Naive B cell (primary cell): ENCODE measurements at regions not wholly inside any gene's neighbourhood (a gene's known extent, or its start where the extent isn't known, plus 50 kb on each side); places are given as distances from the start of the nearest gene placed in this dataset.
"Not testable (repeated sequence)": the region's sequence is repeated elsewhere in the genome, so short reads cannot be mapped to it uniquely, and the experiment has no call there.

ENCODE experiments used
- ATAC-seq, 2 donors: fragments of 150-1000 bp; cut with Tn5 transposase; 2 replicates each; pipeline ENCODE4 v1.10.0; 2021; ENCODE audit warnings: low read depth in 2 of 2, mild to moderate bottlenecking in 2 of 2, moderate library complexity in 2 of 2
- DNase-seq: peaks from one replicate; pipeline ENCODE4 v3.0.0; 2022
- H3K27ac Mint-ChIP-seq, 6 donors: one replicate each; pipeline ENCODE4 v1.8.0; 2020 to 2022; ENCODE audit warnings: mild to moderate bottlenecking in 6 of 6, mixed read lengths in 6 of 6, moderate library complexity in 5 of 6, inconsistent platforms in 2 of 6
- H3K27me3 Mint-ChIP-seq, 3 donors: one replicate each; pipeline ENCODE4 v1.8.0; 2021 to 2022; ENCODE audit warnings: mixed read lengths in 3 of 3, mild to moderate bottlenecking in 1 of 3
- H3K36me3 Mint-ChIP-seq, 2 donors: one replicate each; pipeline ENCODE4 v1.8.0; 2020 to 2022; ENCODE audit warnings: mixed read lengths in 2 of 2, inconsistent platforms in 1 of 2, mild to moderate bottlenecking in 1 of 2
- H3K4me1 Mint-ChIP-seq, 3 donors: one replicate each; pipeline ENCODE4 v1.8.0; 2020 to 2022; ENCODE audit warnings: mixed read lengths in 3 of 3, inconsistent platforms in 1 of 3, mild to moderate bottlenecking in 1 of 3, moderate library complexity in 1 of 3
- H3K4me3 Mint-ChIP-seq, 8 donors: one replicate each; pipeline ENCODE4 v1.8.0; 2020 to 2022; ENCODE audit warnings: mild to moderate bottlenecking in 8 of 8, mixed read lengths in 8 of 8, moderate library complexity in 8 of 8, inconsistent platforms in 2 of 8
- H3K9me3 Mint-ChIP-seq, 7 donors: one replicate each; pipeline ENCODE4 v1.8.0; 2020 to 2022; ENCODE audit warnings: mixed read lengths in 7 of 7, mild to moderate bottlenecking in 5 of 7, inconsistent platforms in 2 of 7, moderate library complexity in 1 of 7

DNA sequence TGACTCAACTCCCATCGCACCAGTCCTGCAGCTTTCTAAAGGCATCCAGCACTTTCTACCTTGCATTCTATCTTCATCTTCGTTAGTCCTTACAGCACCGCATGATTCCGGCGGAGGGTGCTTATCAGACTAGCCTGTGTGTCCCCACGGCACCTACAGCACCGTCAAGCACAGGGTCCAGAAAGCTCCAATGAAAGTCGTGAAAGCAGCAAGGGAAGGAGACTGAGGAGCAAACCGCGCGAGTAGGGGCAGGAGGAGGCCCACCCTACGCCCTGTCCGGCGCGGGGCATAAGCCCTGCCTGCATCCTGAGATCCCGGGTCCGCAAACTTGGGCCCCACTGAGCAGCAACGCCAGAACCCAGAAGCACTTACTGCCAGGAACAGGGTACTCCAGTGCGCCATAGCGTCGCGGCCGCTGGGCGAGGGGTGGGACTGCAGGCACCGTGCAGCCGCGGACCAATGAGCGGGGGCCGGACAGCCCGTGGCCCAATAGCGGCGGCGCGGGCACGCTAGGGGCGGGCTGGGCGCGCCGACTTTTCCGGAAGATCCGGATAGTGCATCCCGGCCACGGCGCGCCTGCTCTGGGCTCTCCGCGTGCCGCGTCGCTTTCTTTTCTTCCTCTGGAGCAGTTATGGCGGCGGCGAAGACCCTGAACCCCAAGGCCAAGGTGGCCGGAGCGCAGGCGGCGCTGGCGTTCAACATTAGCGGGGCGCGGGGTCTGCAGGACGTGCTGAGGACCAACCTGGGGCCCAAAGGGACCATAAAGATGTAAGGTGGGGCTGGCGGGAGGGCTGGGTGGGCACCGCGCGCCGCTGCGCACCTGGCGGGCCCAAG, 122.1 kb upstream of the VKORC1L1 start:
- H3K27me3 Mint-ChIP-seq = no peaks in the 10 kb centered on the region
- no peaks in the 10 kb centered on the region for H3K9me3 Mint-ChIP-seq
- H3K4me1 Mint-ChIP-seq = peaks cover 6 to 21% (median 7%) of the 10 kb centered on the region in 3 donors
- H3K27ac Mint-ChIP-seq = peak overlapping the region; percentile 61 to 97 (median 86)
- peak overlapping the region; percentile 88 to 99 (median 98) for H3K4me3 Mint-ChIP-seq
- DNase-seq (peak; percentile 89), ATAC-seq (peak; percentile 96 to 97)
- H3K36me3 Mint-ChIP-seq = no peaks in the 10 kb centered on the region

DNA sequence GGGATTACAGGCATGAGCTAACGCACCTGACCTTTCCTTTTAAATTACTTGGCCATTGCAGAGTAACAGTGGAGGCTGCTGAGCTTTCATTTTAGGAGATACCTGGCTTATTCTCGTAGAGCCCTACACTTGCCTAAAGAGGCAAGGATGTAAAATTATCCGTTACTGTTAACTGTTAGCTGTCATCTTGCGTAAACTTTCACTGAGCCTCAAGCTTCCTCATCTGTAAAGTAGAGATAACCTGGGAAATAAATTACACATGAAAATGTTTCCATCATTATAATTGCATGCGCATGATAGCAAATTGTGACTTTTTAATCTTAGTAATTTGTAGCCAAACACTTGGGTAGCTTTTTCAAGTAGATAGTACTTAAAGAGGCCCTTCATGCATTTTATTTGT, 118.8 kb upstream of the VKORC1L1 start:
- not testable (repeated sequence) for H3K36me3 Mint-ChIP-seq

DNA sequence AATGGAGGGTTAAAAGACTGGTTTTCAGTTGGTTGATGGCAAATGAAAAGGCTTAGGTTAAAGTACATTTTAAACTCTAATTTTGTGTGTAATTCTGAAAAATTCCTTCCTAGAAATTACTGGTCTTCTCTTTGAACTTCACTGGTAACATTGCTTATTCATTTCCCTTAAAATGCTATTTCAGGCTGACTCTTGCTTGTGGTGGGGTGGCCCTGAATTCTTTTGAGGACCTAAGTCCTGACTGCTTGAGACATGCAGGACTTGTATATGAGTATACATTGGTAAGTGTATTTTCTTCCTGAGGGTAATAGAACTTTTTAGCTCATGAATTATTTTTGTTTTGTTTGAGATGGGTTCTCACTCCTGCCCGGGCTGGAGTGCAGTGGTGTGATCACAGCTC, 113.9 kb upstream of the VKORC1L1 start:
- not testable (repeated sequence) for H3K27me3 Mint-ChIP-seq, H3K4me1 Mint-ChIP-seq, H3K27ac Mint-ChIP-seq, ATAC-seq, DNase-seq, H3K36me3 Mint-ChIP-seq, H3K4me3 Mint-ChIP-seq, H3K9me3 Mint-ChIP-seq

More for the DNA sequence above, 118.8 kb upstream of the VKORC1L1 start:
- Mint-ChIP-seq H3K27ac (peak overlapping the region in 1 of 6 donors; percentile 7), H3K4me3 (peak overlapping the region in 2 of 8 donors; percentile 25 to 72), H3K4me1 (peaks cover 6 to 21% (median 7%) of the 10 kb centered on the region in 3 donors)
- not testable (repeated sequence) for H3K9me3 Mint-ChIP-seq, H3K27me3 Mint-ChIP-seq, ATAC-seq, DNase-seq

DNA sequence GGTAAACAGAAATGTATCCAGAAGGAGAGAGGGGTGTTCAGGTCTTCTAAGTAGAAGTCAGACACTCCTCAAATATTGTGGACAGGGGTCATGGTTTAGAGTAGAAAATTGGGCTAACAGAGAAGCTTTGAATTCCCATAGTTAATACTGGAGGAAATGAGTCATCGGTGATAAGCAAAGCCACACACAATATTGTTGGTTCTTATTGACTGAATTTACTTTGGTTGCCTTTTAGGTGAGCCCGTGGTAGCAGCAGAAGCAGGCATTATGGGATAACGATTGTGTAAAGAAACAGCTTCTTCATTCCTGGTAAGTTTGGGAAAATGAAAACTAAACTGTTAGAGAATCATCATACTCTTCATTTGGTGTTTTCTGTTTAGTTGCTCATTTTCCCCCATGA, 110.2 kb upstream of the VKORC1L1 start:
- not testable (repeated sequence) for H3K36me3 Mint-ChIP-seq, H3K9me3 Mint-ChIP-seq, ATAC-seq, DNase-seq, H3K27me3 Mint-ChIP-seq, H3K4me3 Mint-ChIP-seq, H3K4me1 Mint-ChIP-seq
- H3K27ac Mint-ChIP-seq = peak overlapping the region in 1 of 6 donors; percentile 13

DNA sequence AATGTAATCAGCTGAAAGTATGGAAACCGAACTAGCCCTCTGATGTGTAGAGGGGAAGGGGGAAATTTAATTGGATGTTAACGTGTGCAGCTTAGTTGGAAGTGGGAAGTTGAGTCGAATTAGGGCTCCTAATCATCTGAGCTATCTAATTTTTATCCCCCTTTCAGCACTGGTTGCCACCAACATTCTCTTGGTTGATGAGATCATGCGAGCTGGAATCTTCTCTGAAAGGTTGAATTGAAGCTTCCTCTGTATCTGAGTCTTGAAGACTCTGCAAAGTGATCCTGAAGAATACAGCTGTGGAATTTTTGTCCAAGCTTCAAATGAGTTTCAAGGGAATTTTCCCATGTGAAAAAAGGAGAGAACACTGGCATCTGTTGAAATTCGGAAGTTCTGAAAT, 109.8 kb upstream of the VKORC1L1 start:
- H3K27me3 Mint-ChIP-seq, DNase-seq, H3K9me3 Mint-ChIP-seq, H3K4me3 Mint-ChIP-seq, H3K36me3 Mint-ChIP-seq, H3K4me1 Mint-ChIP-seq, ATAC-seq: not testable (repeated sequence)
- H3K27ac Mint-ChIP-seq = peak overlapping the region in 1 of 6 donors; percentile 13

DNA sequence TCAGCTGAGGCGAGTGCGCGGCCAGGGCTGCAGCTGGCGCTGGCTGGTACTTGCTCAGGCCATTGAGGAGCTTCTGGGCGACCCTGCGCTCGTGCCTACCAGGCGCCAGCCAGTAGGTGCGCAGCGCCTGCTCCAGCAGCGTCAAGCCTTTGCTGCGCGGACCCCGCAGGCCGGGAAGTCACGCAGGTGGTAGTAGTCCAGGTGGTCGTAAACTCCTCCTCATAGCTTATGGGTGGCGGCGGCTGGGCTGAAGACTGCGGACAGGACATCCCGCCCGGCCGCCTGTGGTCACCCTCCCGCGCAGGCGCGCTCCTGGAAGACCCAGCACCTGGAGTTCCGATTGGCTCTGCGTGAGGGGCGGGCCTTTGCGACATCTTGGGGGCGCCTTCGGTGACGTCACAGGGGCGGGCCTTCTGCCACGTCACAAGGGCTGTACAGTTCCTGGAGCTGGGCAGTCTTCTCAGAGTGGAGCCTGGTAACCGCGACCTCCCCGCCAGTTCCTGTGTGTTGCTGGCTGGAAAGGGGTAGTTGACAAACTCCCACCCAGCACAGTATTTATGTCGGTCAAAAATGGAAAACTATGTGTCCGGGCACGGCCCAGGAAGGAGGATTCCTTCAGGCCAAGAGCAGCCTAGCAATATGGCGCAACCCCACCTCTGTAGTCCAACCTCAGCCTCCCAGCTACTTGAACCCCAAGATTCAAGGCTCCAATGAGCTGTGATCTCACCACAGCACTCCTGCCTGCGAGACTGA, 102.2 kb upstream of the VKORC1L1 start:
- not testable (repeated sequence) for H3K9me3 Mint-ChIP-seq, H3K36me3 Mint-ChIP-seq, H3K27me3 Mint-ChIP-seq
- DNase-seq (peak; percentile 94), ATAC-seq (peak; percentile 95 to 96)
- peaks cover 0 to 14% (median 3%) of the 10 kb centered on the region in 3 donors for H3K4me1 Mint-ChIP-seq
- peak overlapping the region; percentile 84 to 99 (median 95) for H3K4me3 Mint-ChIP-seq
- peak overlapping the region; percentile 86 to 98 (median 96) for H3K27ac Mint-ChIP-seq

DNA sequence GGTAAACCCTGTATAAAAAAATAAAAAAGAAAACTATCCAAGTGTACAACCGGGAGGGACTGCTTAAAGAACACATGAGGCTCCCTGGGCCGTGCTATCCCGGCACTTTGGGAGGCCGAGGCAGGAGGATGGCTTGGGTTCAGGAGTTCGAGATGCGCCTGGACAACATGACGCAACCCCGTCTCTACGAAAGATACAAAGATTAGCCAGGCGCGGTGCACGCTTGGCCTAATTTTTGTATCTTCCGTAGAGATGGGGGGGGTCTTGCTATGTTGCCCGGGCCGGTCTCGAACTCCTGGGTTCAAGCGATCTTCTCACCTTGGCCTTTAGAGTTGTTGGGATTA, 101.7 kb upstream of the VKORC1L1 start:
- H3K4me3 Mint-ChIP-seq = peak overlapping the region; percentile 84 to 99 (median 95)
- H3K9me3 Mint-ChIP-seq, H3K27me3 Mint-ChIP-seq, H3K36me3 Mint-ChIP-seq, ATAC-seq, DNase-seq: not testable (repeated sequence)
- peaks cover 0 to 14% (median 3%) of the 10 kb centered on the region in 3 donors for H3K4me1 Mint-ChIP-seq
- peak overlapping the region; percentile 86 to 98 (median 96) for H3K27ac Mint-ChIP-seq

DNA sequence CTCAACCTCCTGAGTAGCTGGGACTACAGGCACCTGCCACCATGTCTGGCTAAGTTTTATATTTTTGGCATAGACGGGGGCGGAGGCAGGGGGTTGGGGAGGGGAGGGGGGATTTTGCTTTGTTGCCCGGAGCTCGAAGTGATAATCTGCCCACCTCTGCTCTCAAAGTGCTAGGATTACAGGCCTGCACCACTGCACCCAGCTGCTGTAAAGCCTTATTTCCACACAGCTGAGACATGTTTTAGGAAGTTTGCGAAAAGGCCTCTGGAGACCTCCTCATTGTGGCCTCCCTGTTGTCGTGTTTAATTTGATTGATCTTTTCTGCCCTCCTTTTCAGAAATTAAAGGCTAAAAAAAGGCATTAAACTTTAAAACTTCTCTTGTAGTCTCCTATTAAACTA, 96.2 kb upstream of the VKORC1L1 start:
- H3K9me3 Mint-ChIP-seq, H3K27ac Mint-ChIP-seq, H3K4me1 Mint-ChIP-seq, H3K4me3 Mint-ChIP-seq, H3K27me3 Mint-ChIP-seq, ATAC-seq, H3K36me3 Mint-ChIP-seq, DNase-seq: not testable (repeated sequence)

DNA sequence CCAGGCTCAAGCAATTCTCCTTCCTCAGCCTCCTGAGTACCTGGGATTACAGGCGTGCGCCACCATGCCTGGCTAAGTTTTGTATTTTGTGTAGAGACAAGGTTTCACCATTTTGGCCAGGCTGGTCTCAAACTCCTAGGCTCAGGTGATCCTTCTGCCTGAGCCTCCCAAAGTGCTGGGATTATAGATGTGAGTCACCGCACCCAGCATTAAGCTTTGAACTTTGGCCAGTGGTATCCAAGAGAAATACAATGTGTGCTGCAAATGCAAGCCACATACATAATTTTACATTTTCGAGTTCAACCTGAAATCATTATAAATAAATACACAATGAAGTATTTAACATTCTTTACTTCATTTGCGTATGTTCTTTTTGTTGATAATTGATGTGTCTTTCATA, 82.9 kb upstream of the VKORC1L1 start:
- not testable (repeated sequence) for H3K9me3 Mint-ChIP-seq, H3K36me3 Mint-ChIP-seq, ATAC-seq, DNase-seq, H3K27me3 Mint-ChIP-seq, H3K4me1 Mint-ChIP-seq, H3K4me3 Mint-ChIP-seq
- H3K27ac Mint-ChIP-seq = peak overlapping the region in 1 of 6 donors; percentile 47

DNA sequence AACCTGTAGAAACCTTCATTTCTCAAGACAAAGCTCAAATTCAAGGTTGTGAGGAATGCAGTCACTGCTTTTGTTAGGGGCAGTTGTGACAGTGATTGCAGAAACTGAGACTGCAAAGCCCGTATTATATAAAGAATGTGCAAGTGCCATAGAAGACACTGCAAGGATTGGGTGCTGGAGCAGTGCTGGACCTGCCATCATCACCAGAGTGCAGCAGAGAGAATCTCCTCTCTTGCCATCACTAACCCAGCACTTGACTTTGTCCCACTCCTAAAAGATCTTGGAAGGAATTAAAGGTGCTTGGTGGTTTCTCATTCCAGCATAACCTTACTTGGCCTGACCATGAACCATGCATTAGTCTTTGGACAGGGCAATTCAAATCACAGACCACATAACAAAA, 81.1 kb upstream of the VKORC1L1 start:
- not testable (repeated sequence) for H3K27me3 Mint-ChIP-seq, H3K4me3 Mint-ChIP-seq, H3K4me1 Mint-ChIP-seq, ATAC-seq, H3K36me3 Mint-ChIP-seq, DNase-seq, H3K9me3 Mint-ChIP-seq, H3K27ac Mint-ChIP-seq

DNA sequence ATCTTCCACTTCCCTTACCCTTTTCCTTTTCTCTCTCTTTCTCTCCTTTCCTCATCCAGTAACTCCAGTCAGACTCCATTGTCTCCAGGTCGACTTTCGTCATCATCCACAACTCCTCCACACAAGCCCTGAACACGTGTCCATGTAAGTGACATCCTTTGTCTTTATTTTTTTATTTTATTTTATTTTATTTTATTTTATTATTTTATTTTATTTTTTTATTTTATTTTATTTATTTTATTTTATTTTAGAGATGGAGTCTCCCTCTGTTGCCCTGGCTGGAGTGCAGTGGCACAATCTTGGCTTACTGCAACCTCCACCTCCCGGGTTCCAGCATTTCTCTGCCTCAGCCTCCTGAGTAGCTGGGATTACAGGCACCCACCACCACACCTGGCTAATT, 80.1 kb upstream of the VKORC1L1 start:
- H3K9me3 Mint-ChIP-seq, H3K27me3 Mint-ChIP-seq, DNase-seq, H3K4me1 Mint-ChIP-seq, H3K4me3 Mint-ChIP-seq, H3K36me3 Mint-ChIP-seq, ATAC-seq: not testable (repeated sequence)
- peak overlapping the region in 1 of 6 donors; percentile 45 for H3K27ac Mint-ChIP-seq

DNA sequence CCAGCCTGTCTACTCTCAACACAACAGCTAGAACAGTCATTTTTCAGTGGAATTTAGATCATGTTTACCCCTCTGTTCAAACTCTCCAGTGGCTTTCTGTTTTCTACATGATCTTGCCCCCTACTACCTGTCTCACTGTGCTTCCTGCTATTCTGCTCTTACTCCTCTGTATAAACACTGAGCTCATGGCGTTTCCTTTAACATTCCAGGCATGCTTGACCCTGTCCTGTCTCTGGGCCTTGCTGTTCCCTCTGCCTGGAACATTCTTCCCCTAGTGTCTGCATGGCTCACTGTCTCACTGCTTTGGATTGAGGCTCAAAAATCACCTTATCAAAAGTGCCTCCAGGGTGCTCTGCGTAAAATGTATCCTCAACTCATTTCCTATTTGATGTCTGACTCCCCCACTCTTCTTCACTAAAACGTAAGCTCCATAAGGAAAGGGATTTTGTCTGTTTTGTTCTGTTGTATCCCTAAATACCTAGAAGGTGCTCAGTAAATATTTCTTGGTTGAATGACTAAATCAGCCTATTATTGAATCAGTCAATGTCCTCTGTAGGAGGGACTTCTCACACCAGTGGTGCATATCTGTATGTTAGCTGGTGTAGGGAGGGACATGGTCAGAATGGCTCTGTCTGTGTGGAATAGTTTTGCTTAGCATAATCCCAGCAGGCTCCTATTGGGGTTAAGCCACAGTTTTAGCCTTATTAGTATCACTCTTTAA, 78.0 kb upstream of the VKORC1L1 start:
- not testable (repeated sequence) for H3K27me3 Mint-ChIP-seq, ATAC-seq, H3K4me1 Mint-ChIP-seq, H3K36me3 Mint-ChIP-seq, H3K9me3 Mint-ChIP-seq, DNase-seq, H3K4me3 Mint-ChIP-seq
- H3K27ac Mint-ChIP-seq = peak overlapping the region in 1 of 6 donors; percentile 95

DNA sequence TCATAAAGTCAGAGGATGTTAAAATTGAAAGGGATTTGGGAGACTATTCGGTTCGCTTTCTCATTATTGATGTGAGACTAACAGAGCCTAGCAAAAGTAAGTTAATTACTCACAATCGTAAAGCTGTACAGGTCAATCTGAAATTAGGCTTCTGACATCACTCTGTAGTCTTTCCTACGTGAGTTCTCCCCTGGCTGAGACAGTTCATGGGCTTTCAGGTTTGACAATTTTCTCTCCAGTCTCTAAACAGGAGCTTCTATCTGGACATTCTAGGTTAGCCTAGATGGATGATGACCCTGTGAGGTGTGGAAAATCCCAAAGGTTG, 77.5 kb upstream of the VKORC1L1 start:
- not testable (repeated sequence) for DNase-seq, ATAC-seq, H3K36me3 Mint-ChIP-seq

DNA sequence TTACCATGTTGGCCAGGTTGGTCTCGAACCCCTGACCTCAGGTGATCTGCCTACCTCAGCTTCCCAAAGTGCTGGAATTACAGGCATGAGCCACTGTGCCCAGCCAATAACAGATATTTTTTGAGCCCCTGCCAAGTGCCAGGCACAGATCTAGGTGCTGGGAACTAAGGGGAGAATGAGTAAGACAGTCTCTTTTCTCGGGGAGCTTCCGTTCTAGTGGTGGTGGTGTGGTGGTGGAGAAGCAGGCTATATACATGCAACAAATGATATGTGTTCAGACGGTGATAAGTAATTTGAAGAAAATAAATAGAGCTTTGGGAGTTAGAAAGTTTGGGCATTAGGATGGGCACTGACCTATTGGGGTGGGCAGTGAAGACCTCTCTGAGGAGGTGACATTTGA, 76.7 kb upstream of the VKORC1L1 start:
- Mint-ChIP-seq H3K36me3 (peaks cover 0 to 9% of the 10 kb centered on the region in 2 donors), H3K27me3 (no peaks in the 10 kb centered on the region), H3K4me1 (no peaks in the 10 kb centered on the region), H3K4me3 (no peak overlapping the region), H3K27ac (no peak overlapping the region), H3K9me3 (no peaks in the 10 kb centered on the region)
- no peak for ATAC-seq
- no peak for DNase-seq

More for the DNA sequence above, 77.5 kb upstream of the VKORC1L1 start:
- not testable (repeated sequence) for H3K4me1 Mint-ChIP-seq, H3K9me3 Mint-ChIP-seq, H3K4me3 Mint-ChIP-seq, H3K27ac Mint-ChIP-seq, H3K27me3 Mint-ChIP-seq
